GM23338 (cell line): ENCODE measurements at regions not wholly inside any gene's neighbourhood (a gene's known extent, or its start where the extent isn't known, plus 50 kb on each side); places are given as distances from the start of the nearest gene placed in this dataset.
A peak's percentile ranks its signal among the peaks of the same experiment; 100 is the strongest.

Experiments
- ATAC-seq: fragments of 200-7000 bp; cut with Tn5 transposase; 3 replicates; pipeline ENCODE4 v1.9.1; 2020
- DNase-seq: peaks from one replicate; pipeline ENCODE4 v3.0.0-alpha.2; 2015; ENCODE audit warnings: low spot score
- H2AFZ ChIP-seq: fragments of 200-600 bp; sonication (generic); 2 replicates; pipeline ENCODE4 v1.8.0; 2016; ENCODE audit warnings: antibody characterized with exemption, mild to moderate bottlenecking, moderate library complexity
- H3F3A ChIP-seq: fragments of 200-600 bp; sonication (generic); replicated peaks from 2 replicates; pipeline ENCODE4 v1.8.0; 2017; ENCODE audit warnings: antibody characterized with exemption, mixed run types, low read depth
- H3K27ac ChIP-seq: fragments of 200-600 bp; sonication (generic); 2 replicates; pipeline ENCODE4 v1.6.1; 2016; ENCODE audit warnings: low read depth
- H3K27me3 ChIP-seq: fragments of 200-600 bp; sonication (generic); 2 replicates; pipeline ENCODE4 v1.8.0; 2016; ENCODE audit warnings: mild to moderate bottlenecking, mixed run types, moderate library complexity; ENCODE audit not compliant: insufficient read depth
- H3K36me3 ChIP-seq: fragments of 200-600 bp; sonication (generic); 2 replicates; pipeline ENCODE4 v1.8.0; 2016; ENCODE audit warnings: mild to moderate bottlenecking; ENCODE audit not compliant: insufficient read depth
- H3K4me1 ChIP-seq: fragments of 200-600 bp; sonication (generic); 2 replicates; pipeline ENCODE4 v1.8.0; 2016; ENCODE audit warnings: mild to moderate bottlenecking, moderate library complexity; ENCODE audit not compliant: insufficient read depth
- H3K4me2 ChIP-seq: fragments of 200-600 bp; sonication (generic); 2 replicates; pipeline ENCODE4 v1.7.1; 2017; ENCODE audit warnings: mixed run types
- H3K4me3 ChIP-seq: fragments of 200-600 bp; sonication (generic); 2 replicates; pipeline ENCODE4 v1.6.1; 2016; ENCODE audit warnings: mixed run types
- H3K79me2 ChIP-seq: fragments of 200-600 bp; sonication (generic); replicated peaks from 2 replicates; pipeline ENCODE4 v1.8.0; 2017; ENCODE audit warnings: mild to moderate bottlenecking; ENCODE audit not compliant: insufficient read depth
- H3K9me2 ChIP-seq: fragments of 200-600 bp; sonication (generic); 2 replicates; pipeline ENCODE4 v1.8.0; 2017; ENCODE audit not compliant: insufficient read depth
- H4K20me1 ChIP-seq: fragments of 200-600 bp; sonication (generic); replicated peaks from 2 replicates; pipeline ENCODE4 v1.8.0; 2017; ENCODE audit warnings: mild to moderate bottlenecking; ENCODE audit not compliant: insufficient read depth
- H3K27ac Mint-ChIP-seq: 2 replicates; pipeline ENCODE4 v1.8.0; 2020; ENCODE audit warnings: inconsistent platforms, mild to moderate bottlenecking, moderate library complexity, mixed read lengths
- H3K27me3 Mint-ChIP-seq: 3 replicates; pipeline ENCODE4 v1.8.0; 2022; ENCODE audit warnings: low read depth, mild to moderate bottlenecking, moderate library complexity, mixed read lengths, inconsistent platforms; ENCODE audit not compliant: insufficient read depth, poor library complexity
- H3K36me3 Mint-ChIP-seq: 3 replicates; pipeline ENCODE4 v1.8.0; 2021; ENCODE audit warnings: low read depth, mild to moderate bottlenecking, inconsistent platforms, moderate library complexity, mixed read lengths
- H3K4me1 Mint-ChIP-seq: 3 replicates; pipeline ENCODE4 v1.8.0; 2020; ENCODE audit warnings: mild to moderate bottlenecking, inconsistent platforms, mixed read lengths
- H3K4me3 Mint-ChIP-seq: 3 replicates; pipeline ENCODE4 v1.8.0; 2021; ENCODE audit warnings: moderate library complexity, mild to moderate bottlenecking, inconsistent platforms, mixed read lengths
- H3K9me3 Mint-ChIP-seq: 3 replicates; pipeline ENCODE4 v1.8.0; 2020; ENCODE audit warnings: moderate library complexity, mild to moderate bottlenecking, inconsistent platforms, mixed read lengths
- CREB1 ChIP-seq: fragments of 250-450 bp; sonication (Bioruptor Pico); IDR thresholded peaks from 2 replicates; pipeline ENCODE4 v1.5.0; 2020; ENCODE audit warnings: low read depth, mild to moderate bottlenecking, moderate library complexity
- EZH2phosphoT487 ChIP-seq: fragments of 200-600 bp; sonication (generic); IDR thresholded peaks from one replicate; pipeline ENCODE4 v1.8.1; 2018; ENCODE audit warnings: antibody characterized with exemption; ENCODE audit not compliant: unreplicated experiment
- NANOG ChIP-seq: IDR thresholded peaks from 2 replicates; pipeline ENCODE4 v1.6.1; 2016; ENCODE audit warnings: antibody characterized with exemption, borderline replicate concordance
- POLR2AphosphoS5 ChIP-seq: IDR thresholded peaks from 2 replicates; pipeline ENCODE4 v1.6.1; 2016; ENCODE audit warnings: antibody characterized with exemption, low read depth
- REST ChIP-seq: IDR thresholded peaks from one replicate; pipeline ENCODE4 v1.6.1; 2018; ENCODE audit warnings: antibody characterized with exemption; ENCODE audit not compliant: unreplicated experiment
- STAT1 ChIP-seq: IDR thresholded peaks from one replicate; pipeline ENCODE4 v1.6.1; 2016; ENCODE audit warnings: antibody characterized with exemption; ENCODE audit not compliant: unreplicated experiment
- TF ChIP-seq, protein P1 (sequence below): IDR thresholded peaks from 2 replicates; pipeline ENCODE4 v1.6.1; 2016; ENCODE audit warnings: antibody characterized with exemption
- TF ChIP-seq, protein P2 (sequence below): fragments of 250-450 bp; sonication (Bioruptor Pico); IDR thresholded peaks from 2 replicates; pipeline ENCODE4 v1.5.0; 2020; ENCODE audit warnings: mild to moderate bottlenecking, moderate library complexity

GRCh38 chr4:41878991-41879491 is 56.2 kb upstream of the TMEM33 start:
- Mint-ChIP-seq H3K27me3 (peaks cover 95% of the 10 kb centered on the region), H3K4me3 (peak overlapping the region; percentile 63), H3K36me3 (no peaks in the 10 kb centered on the region), H3K4me1 (peaks cover 46% of the 10 kb centered on the region), H3K9me3 (no peaks in the 10 kb centered on the region; the same call in 2 of the 3 replicates), H3K27ac (no peak overlapping the region)
- Histone ChIP-seq H3K36me3 (no peaks in the 10 kb centered on the region), H3K4me3 (peak overlapping the region; percentile 51), H3F3A (peaks cover 21% of the 10 kb centered on the region), H4K20me1 (peaks cover 30% of the 10 kb centered on the region), H3K9me2 (no peaks in the 10 kb centered on the region), H3K27me3 (peaks cover 100% of the 10 kb centered on the region), H3K79me2 (no peaks in the 10 kb centered on the region), H3K4me2 (peak overlapping the region; percentile 81), H3K4me1 (peaks cover 61% of the 10 kb centered on the region), H3K27ac (no peak overlapping the region), H2AFZ (peak overlapping the region; percentile 32; the same call in 1 of the 2 replicates)
- peak; percentile 76 for DNase-seq
- TF ChIP-seq CREB1 (CRISPR knock-in tag) (no peak), EZH2phosphoT487 (peak; percentile 48), STAT1 (no peak), REST (no peak), NANOG (no peak), POLR2AphosphoS5 (0 out of 2 replicates have a peak, but pooled peaks have one; percentile 29)
- TF ChIP-seq, protein P1, sequence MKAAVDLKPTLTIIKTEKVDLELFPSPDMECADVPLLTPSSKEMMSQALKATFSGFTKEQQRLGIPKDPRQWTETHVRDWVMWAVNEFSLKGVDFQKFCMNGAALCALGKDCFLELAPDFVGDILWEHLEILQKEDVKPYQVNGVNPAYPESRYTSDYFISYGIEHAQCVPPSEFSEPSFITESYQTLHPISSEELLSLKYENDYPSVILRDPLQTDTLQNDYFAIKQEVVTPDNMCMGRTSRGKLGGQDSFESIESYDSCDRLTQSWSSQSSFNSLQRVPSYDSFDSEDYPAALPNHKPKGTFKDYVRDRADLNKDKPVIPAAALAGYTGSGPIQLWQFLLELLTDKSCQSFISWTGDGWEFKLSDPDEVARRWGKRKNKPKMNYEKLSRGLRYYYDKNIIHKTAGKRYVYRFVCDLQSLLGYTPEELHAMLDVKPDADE: no peak
- TF ChIP-seq, protein P2, sequence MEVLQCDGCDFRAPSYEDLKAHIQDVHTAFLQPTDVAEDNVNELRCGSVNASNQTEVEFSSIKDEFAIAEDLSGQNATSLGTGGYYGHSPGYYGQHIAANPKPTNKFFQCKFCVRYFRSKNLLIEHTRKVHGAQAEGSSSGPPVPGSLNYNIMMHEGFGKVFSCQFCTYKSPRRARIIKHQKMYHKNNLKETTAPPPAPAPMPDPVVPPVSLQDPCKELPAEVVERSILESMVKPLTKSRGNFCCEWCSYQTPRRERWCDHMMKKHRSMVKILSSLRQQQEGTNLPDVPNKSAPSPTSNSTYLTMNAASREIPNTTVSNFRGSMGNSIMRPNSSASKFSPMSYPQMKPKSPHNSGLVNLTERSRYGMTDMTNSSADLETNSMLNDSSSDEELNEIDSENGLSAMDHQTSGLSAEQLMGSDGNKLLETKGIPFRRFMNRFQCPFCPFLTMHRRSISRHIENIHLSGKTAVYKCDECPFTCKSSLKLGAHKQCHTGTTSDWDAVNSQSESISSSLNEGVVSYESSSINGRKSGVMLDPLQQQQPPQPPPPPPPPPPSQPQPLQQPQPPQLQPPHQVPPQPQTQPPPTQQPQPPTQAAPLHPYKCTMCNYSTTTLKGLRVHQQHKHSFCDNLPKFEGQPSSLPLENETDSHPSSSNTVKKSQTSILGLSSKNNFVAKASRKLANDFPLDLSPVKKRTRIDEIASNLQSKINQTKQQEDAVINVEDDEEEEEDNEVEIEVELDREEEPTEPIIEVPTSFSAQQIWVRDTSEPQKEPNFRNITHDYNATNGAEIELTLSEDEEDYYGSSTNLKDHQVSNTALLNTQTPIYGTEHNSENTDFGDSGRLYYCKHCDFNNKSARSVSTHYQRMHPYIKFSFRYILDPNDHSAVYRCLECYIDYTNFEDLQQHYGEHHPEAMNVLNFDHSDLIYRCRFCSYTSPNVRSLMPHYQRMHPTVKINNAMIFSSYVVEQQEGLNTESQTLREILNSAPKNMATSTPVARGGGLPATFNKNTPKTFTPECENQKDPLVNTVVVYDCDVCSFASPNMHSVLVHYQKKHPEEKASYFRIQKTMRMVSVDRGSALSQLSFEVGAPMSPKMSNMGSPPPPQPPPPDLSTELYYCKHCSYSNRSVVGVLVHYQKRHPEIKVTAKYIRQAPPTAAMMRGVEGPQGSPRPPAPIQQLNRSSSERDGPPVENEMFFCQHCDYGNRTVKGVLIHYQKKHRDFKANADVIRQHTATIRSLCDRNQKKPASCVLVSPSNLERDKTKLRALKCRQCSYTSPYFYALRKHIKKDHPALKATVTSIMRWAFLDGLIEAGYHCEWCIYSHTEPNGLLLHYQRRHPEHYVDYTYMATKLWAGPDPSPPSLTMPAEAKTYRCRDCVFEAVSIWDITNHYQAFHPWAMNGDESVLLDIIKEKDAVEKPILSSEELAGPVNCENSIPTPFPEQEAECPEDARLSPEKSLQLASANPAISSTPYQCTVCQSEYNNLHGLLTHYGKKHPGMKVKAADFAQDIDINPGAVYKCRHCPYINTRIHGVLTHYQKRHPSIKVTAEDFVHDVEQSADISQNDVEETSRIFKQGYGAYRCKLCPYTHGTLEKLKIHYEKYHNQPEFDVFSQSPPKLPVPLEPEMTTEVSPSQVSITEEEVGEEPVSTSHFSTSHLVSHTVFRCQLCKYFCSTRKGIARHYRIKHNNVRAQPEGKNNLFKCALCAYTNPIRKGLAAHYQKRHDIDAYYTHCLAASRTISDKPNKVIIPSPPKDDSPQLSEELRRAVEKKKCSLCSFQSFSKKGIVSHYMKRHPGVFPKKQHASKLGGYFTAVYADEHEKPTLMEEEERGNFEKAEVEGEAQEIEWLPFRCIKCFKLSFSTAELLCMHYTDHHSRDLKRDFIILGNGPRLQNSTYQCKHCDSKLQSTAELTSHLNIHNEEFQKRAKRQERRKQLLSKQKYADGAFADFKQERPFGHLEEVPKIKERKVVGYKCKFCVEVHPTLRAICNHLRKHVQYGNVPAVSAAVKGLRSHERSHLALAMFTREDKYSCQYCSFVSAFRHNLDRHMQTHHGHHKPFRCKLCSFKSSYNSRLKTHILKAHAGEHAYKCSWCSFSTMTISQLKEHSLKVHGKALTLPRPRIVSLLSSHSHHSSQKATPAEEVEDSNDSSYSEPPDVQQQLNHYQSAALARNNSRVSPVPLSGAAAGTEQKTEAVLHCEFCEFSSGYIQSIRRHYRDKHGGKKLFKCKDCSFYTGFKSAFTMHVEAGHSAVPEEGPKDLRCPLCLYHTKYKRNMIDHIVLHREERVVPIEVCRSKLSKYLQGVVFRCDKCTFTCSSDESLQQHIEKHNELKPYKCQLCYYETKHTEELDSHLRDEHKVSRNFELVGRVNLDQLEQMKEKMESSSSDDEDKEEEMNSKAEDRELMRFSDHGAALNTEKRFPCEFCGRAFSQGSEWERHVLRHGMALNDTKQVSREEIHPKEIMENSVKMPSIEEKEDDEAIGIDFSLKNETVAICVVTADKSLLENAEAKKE (CRISPR knock-in tag): no peak
- peak; percentile 24 for ATAC-seq
